ENCODE measurements at regions not wholly inside any gene's neighbourhood (a gene's known extent, or its start where the extent isn't known, plus 50 kb on each side); places are given as distances from the start of the nearest gene placed in this dataset.
"Not testable (repeated sequence)": the region's sequence is repeated elsewhere in the genome, so short reads cannot be mapped to it uniquely, and the experiment has no call there.

GRCh38 chr14:71771996-71772395 lies 160.2 kb upstream of the RGS6 start:
- DNase-seq; H3K4me3 Mint-ChIP-seq; H3K27ac Mint-ChIP-seq; H3K36me3 ChIP-seq (ENCODE audit: control insufficient read depth, insufficient read depth, low read length); H3K4me3 ChIP-seq (ENCODE audit: low read length); H3K9me3 ChIP-seq (ENCODE audit: control insufficient read depth, insufficient read depth, low read length); H3K36me3 Mint-ChIP-seq; H3K4me1 ChIP-seq (ENCODE audit: control insufficient read depth, insufficient read depth, low read length); H3K4me1 Mint-ChIP-seq; ATAC-seq; H3K27ac ChIP-seq (ENCODE audit: low read length); H3K27me3 ChIP-seq (ENCODE audit: control insufficient read depth, insufficient read depth, low read length); intact Hi-C loops (cut with micrococcal nuclease); H3K9me3 Mint-ChIP-seq: not testable (repeated sequence)
- WGBS (ENCODE audit: insufficient coverage), result 88% methylated on average over 14 of the region's 17 CpGs
- H3K27me3 Mint-ChIP-seq (ENCODE audit: low read depth in 2 of 2), result peaks cover 6 to 24% of the 10 kb centered on the region in 2 donors

DNA sequence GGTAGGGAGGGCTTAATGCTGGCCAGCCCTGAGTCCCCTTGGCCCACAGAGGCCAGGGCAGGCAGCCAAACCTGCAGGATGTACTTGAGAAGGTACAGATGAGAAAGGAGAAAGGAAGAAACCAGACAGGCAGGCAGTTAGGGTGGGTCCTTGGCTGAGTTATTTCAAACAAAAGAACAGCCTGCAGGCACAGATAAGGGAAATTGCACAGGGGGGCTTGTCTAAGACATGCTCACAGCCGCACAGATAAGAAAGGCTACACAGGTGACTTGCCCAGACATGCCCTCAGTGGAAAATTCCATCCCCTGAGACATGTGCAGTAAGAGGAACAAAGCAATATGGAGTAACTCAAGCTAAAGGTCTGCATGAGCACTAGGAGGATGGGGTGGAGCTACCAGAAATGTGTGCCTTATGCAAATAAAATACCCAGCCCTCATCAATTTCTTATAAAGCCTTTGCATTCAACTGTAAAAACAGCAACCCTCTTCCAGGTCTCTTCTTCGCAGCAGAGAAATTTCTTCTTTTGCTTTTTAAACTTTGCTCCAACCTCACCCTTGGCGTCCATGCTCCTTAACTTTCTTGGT lies 158.2 kb upstream of the RGS6 start:
- Histone ChIP-seq H3K27me3 (ENCODE audit: control insufficient read depth, insufficient read depth, low read length) (no peaks in the 10 kb centered on the region), H3K27ac (ENCODE audit: low read length) (no peak overlapping the region), H3K36me3 (ENCODE audit: control insufficient read depth, insufficient read depth, low read length) (no peaks in the 10 kb centered on the region), H3K4me3 (ENCODE audit: low read length) (no peak overlapping the region), H3K4me1 (ENCODE audit: control insufficient read depth, insufficient read depth, low read length) (no peaks in the 10 kb centered on the region), H3K9me3 (ENCODE audit: control insufficient read depth, insufficient read depth, low read length) (no peaks in the 10 kb centered on the region)
- WGBS (ENCODE audit: insufficient coverage), result 90% methylated on average over 3 of the region's 3 CpGs
- Mint-ChIP-seq H3K4me3 (no peak overlapping the region), H3K4me1 (peaks cover 6% of the 10 kb centered on the region in 2 donors), H3K9me3 (peaks cover 0 to 5% of the 10 kb centered on the region in 2 donors), H3K27me3 (ENCODE audit: low read depth in 2 of 2) (peaks cover 6 to 29% of the 10 kb centered on the region in 2 donors), H3K27ac (no peak overlapping the region), H3K36me3 (no peaks in the 10 kb centered on the region)
- DNase-seq (no peak), ATAC-seq (no peak)
- intact Hi-C loops (cut with micrococcal nuclease), result no loop called here
- TF ChIP-seq CTCF (IDR thresholded peaks at IDR 0.05), result no peak

DNA sequence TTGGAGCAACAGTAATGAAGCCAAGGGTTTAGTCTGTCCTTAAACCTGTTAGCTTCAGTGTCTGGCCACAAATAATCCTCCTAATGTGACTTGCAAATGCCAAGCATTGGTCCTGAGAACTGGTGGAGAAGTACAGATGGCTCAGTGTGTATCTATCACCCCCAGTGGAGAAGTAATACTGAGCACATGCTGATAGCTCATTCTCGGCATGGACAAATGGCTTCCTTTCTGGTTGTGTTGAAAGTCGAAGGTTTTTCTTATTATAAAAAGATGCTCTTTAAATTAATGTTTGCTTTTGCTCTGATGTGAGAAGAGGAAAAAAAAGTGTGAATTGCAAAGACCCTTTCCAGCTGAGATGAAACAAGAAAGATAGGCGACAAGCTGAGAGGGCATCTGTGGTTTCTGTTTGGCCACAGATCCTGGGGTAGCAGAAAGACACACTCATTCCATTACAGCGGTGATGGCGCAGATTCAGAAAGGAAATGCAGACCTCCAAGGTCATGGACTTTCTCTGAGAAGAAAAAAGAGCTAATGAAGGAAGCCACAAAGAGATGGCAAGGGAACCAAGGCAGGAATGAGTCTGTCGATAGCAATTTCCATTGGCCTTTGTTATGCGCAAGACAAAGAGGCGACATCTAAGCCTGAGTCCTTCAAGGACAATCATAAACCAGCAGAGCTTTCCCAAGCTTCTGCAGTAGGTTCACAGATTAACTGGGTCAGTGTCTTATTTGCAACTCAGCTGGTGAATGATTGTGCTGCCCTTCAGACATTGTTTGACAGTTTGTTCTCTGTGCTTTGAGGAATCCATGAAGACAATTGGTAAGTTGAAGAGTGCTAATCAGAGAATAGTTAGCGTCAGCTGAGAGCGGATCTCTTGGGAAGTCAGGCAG lies 155.5 kb upstream of the RGS6 start:
- H3K36me3 Mint-ChIP-seq, result no peaks in the 10 kb centered on the region
- Histone ChIP-seq H3K27ac (ENCODE audit: low read length) (no peak overlapping the region), H3K4me1 (ENCODE audit: control insufficient read depth, insufficient read depth, low read length) (no peaks in the 10 kb centered on the region), H3K27me3 (ENCODE audit: control insufficient read depth, insufficient read depth, low read length) (no peaks in the 10 kb centered on the region), H3K36me3 (ENCODE audit: control insufficient read depth, insufficient read depth, low read length) (no peaks in the 10 kb centered on the region), H3K9me3 (ENCODE audit: control insufficient read depth, insufficient read depth, low read length) (no peaks in the 10 kb centered on the region), H3K4me3 (ENCODE audit: low read length) (no peak overlapping the region)
- DNase-seq, result no peak
- TF ChIP-seq CTCF (IDR thresholded peaks at IDR 0.05), result no peak
- H3K4me1 Mint-ChIP-seq, result peaks cover 6% of the 10 kb centered on the region in 2 donors
- H3K27ac Mint-ChIP-seq, result no peak overlapping the region
- no peak for ATAC-seq
- H3K9me3 Mint-ChIP-seq, result peaks cover 0 to 5% of the 10 kb centered on the region in 2 donors
- intact Hi-C loops (cut with micrococcal nuclease), result no loop called here
- H3K27me3 Mint-ChIP-seq (ENCODE audit: low read depth in 2 of 2), result peaks cover 10 to 23% of the 10 kb centered on the region in 2 donors
- no peak overlapping the region for H3K4me3 Mint-ChIP-seq
- WGBS (ENCODE audit: insufficient coverage), result 35% methylated on average over 10 of the region's 10 CpGs

GRCh38 chr14:71780075-71780474 lies 152.2 kb upstream of the RGS6 start:
- peaks cover 10% of the 10 kb centered on the region in 2 donors for H3K27me3 Mint-ChIP-seq (ENCODE audit: low read depth in 2 of 2)
- peaks cover 6% of the 10 kb centered on the region in 2 donors for H3K4me1 Mint-ChIP-seq
- H3K36me3 ChIP-seq (ENCODE audit: control insufficient read depth, insufficient read depth, low read length), result no peaks in the 10 kb centered on the region
- ATAC-seq, result no peak
- H3K27me3 ChIP-seq (ENCODE audit: control insufficient read depth, insufficient read depth, low read length), result no peaks in the 10 kb centered on the region
- H3K4me1 ChIP-seq (ENCODE audit: control insufficient read depth, insufficient read depth, low read length), result no peaks in the 10 kb centered on the region
- no peaks in the 10 kb centered on the region for H3K9me3 Mint-ChIP-seq
- H3K27ac Mint-ChIP-seq, result no peak overlapping the region
- no peaks in the 10 kb centered on the region for H3K9me3 ChIP-seq (ENCODE audit: control insufficient read depth, insufficient read depth, low read length)
- no peak overlapping the region for H3K4me3 Mint-ChIP-seq
- no peaks in the 10 kb centered on the region for H3K36me3 Mint-ChIP-seq
- no peak for TF ChIP-seq CTCF (IDR thresholded peaks at IDR 0.05)
- intact Hi-C loops (cut with micrococcal nuclease), result no loop called here
- 74% methylated on average over 2 of the region's 2 CpGs for WGBS (ENCODE audit: insufficient coverage)
- DNase-seq, result no peak
- H3K27ac ChIP-seq (ENCODE audit: low read length), result no peak overlapping the region
- no peak overlapping the region for H3K4me3 ChIP-seq (ENCODE audit: low read length)
